ENCODE measurements at regions not wholly inside any gene's neighbourhood (a gene's known extent, or its start where the extent isn't known, plus 50 kb on each side); places are given as distances from the start of the nearest gene placed in this dataset.

DNA sequence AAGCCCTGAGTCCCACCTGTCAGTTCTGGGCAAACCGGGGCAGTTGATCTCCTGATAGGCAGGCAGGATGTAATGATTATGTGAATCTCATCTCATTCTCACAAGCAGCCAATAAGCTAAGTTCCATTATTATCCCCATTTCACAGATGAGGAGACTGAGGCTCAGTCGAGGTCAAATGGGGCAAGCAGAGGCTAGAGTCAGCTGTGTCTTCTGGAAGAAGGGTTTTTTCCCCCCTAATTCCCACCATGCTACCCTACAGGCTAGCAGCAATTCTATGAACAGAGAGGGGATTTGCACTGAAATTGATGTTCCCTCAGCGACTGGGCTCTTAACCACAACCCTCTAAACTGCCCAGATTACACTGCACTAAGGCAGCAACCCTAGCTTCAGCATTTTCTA lies 93.8 kb upstream of the MAP1LC3B2 start:
- Mint-ChIP-seq H3K4me3 (ENCODE audit: unreplicated experiment) (no peak overlapping the region), H3K4me1 (ENCODE audit: unreplicated experiment) (no peaks in the 10 kb centered on the region), H3K27ac (ENCODE audit: unreplicated experiment) (no peak overlapping the region), H3K9me3 (ENCODE audit: unreplicated experiment) (no peaks in the 10 kb centered on the region), H3K27me3 (ENCODE audit: unreplicated experiment) (peaks cover 2% of the 10 kb centered on the region), H3K36me3 (ENCODE audit: low read depth, unreplicated experiment) (no peaks in the 10 kb centered on the region)
- TF ChIP-seq CTCF (IDR thresholded peaks at IDR 0.05; ENCODE audit: unreplicated experiment) = no peak
- DNase-seq (ENCODE audit: low spot score) = no peak

GRCh38 chr12:116465856-116466255 lies 93.3 kb upstream of the MAP1LC3B2 start:
- no peak overlapping the region for H3K4me3 Mint-ChIP-seq (ENCODE audit: unreplicated experiment)
- no peak overlapping the region for H3K27ac Mint-ChIP-seq (ENCODE audit: unreplicated experiment)
- no peaks in the 10 kb centered on the region for H3K36me3 Mint-ChIP-seq (ENCODE audit: low read depth, unreplicated experiment)
- H3K9me3 Mint-ChIP-seq (ENCODE audit: unreplicated experiment) = no peaks in the 10 kb centered on the region
- peaks cover 2% of the 10 kb centered on the region for H3K27me3 Mint-ChIP-seq (ENCODE audit: unreplicated experiment)
- no peaks in the 10 kb centered on the region for H3K4me1 Mint-ChIP-seq (ENCODE audit: unreplicated experiment)
- no peak for TF ChIP-seq CTCF (IDR thresholded peaks at IDR 0.05; ENCODE audit: unreplicated experiment)
- no peak for DNase-seq (ENCODE audit: low spot score)

DNA sequence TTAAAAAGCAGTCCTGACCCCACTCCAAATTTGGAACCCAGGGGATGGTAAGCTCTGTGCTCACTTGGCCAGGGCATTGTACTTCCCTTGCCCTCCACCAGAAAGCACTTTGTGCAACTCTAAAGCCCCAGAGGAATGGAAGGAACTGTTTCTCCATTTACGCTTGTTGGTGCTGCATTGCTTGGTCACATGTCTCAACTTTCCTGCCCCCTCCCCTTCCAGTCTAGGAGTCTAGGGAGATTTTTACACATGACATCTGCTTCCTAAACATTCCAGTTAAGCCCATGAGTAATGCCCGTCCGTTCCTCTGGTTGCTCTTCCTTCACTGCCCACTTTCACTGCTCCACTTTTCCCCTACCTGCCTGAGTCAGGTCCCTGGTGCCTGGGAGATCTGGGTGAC lies 92.6 kb upstream of the MAP1LC3B2 start:
- H3K4me3 Mint-ChIP-seq (ENCODE audit: unreplicated experiment) = no peak overlapping the region
- H3K36me3 Mint-ChIP-seq (ENCODE audit: low read depth, unreplicated experiment) = no peaks in the 10 kb centered on the region
- no peak for TF ChIP-seq CTCF (IDR thresholded peaks at IDR 0.05; ENCODE audit: unreplicated experiment)
- H3K27ac Mint-ChIP-seq (ENCODE audit: unreplicated experiment) = no peak overlapping the region
- no peaks in the 10 kb centered on the region for H3K9me3 Mint-ChIP-seq (ENCODE audit: unreplicated experiment)
- H3K4me1 Mint-ChIP-seq (ENCODE audit: unreplicated experiment) = no peaks in the 10 kb centered on the region
- H3K27me3 Mint-ChIP-seq (ENCODE audit: unreplicated experiment) = peaks cover 2% of the 10 kb centered on the region
- no peak for DNase-seq (ENCODE audit: low spot score)

- no peak for DNase-seq (ENCODE audit: low spot score)
- H3K9me3 Mint-ChIP-seq (ENCODE audit: unreplicated experiment) = no peaks in the 10 kb centered on the region
- TF ChIP-seq CTCF (IDR thresholded peaks at IDR 0.05; ENCODE audit: unreplicated experiment) = no peak
- no peaks in the 10 kb centered on the region for H3K27me3 Mint-ChIP-seq (ENCODE audit: unreplicated experiment)
- H3K36me3 Mint-ChIP-seq (ENCODE audit: low read depth, unreplicated experiment) = no peaks in the 10 kb centered on the region
- H3K4me3 Mint-ChIP-seq (ENCODE audit: unreplicated experiment) = no peak overlapping the region
- no peak overlapping the region for H3K27ac Mint-ChIP-seq (ENCODE audit: unreplicated experiment)
- no peaks in the 10 kb centered on the region for H3K4me1 Mint-ChIP-seq (ENCODE audit: unreplicated experiment)
Observed at GRCh38 chr12:116469344-116469743, 89.8 kb upstream of the MAP1LC3B2 start.

DNA sequence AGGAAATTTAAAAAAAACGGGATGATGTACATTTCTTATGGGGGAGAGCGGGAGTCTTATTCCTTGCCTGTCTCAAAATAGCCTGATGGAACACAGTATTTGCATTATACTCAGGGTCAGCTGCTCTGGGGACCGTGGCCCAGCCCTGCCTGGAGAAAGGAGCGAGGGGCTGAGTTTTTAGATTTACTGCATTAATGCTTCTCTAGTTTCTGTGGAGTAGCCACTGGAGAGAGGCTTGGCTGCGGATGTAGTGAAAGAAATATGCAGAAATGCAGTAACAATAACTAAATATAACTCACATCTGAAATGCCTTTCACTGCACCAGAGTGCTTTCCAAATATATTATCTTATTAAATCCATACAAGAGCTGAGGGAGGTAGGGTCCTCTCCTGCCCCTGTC lies 87.6 kb upstream of the MAP1LC3B2 start:
- Mint-ChIP-seq H3K4me1 (ENCODE audit: unreplicated experiment) (no peaks in the 10 kb centered on the region), H3K36me3 (ENCODE audit: low read depth, unreplicated experiment) (no peaks in the 10 kb centered on the region), H3K27ac (ENCODE audit: unreplicated experiment) (no peak overlapping the region), H3K27me3 (ENCODE audit: unreplicated experiment) (peaks cover 2% of the 10 kb centered on the region), H3K9me3 (ENCODE audit: unreplicated experiment) (no peaks in the 10 kb centered on the region), H3K4me3 (ENCODE audit: unreplicated experiment) (no peak overlapping the region)
- no peak for DNase-seq (ENCODE audit: low spot score)
- no peak for TF ChIP-seq CTCF (IDR thresholded peaks at IDR 0.05; ENCODE audit: unreplicated experiment)

All from endothelial cell (in vitro differentiated cells).